GM19467 (cell line): ENCODE measurements at regions not wholly inside any gene's neighbourhood (a gene's known extent, or its start where the extent isn't known, plus 50 kb on each side); places are given as distances from the start of the nearest gene placed in this dataset.

Experiments
- ATAC-seq: cut with Tn5 transposase; IDR thresholded peaks from one replicate; pipeline ENCODE4 v1.9.1; 2021; ENCODE audit warnings: mild to moderate bottlenecking, moderate library complexity; ENCODE audit not compliant: unreplicated experiment

GRCh38 chr12:118467641-118468305 lies 91.4 kb downstream of the SUDS3 start:
- no peak for ATAC-seq

- no peak for ATAC-seq
Observed at GRCh38 chr12:118472940-118473339, 96.6 kb downstream of the SUDS3 start.

- ATAC-seq: no peak
Observed at GRCh38 chr12:118480235-118480634, 103.9 kb downstream of the SUDS3 start.

GRCh38 chr12:118488034-118488433 lies 111.7 kb downstream of the SUDS3 start:
- ATAC-seq: no peak

GRCh38 chr12:118493962-118494361 lies 117.6 kb downstream of the SUDS3 start:
- no peak for ATAC-seq

GRCh38 chr12:118494776-118495175 lies 118.4 kb downstream of the SUDS3 start:
- ATAC-seq: no peak

GRCh38 chr12:118495296-118495695 lies 118.9 kb downstream of the SUDS3 start:
- no peak for ATAC-seq

- no peak for ATAC-seq
Observed at GRCh38 chr12:118498171-118498570, 121.8 kb downstream of the SUDS3 start.

- ATAC-seq: no peak
Observed at GRCh38 chr12:118500299-118500698, 123.9 kb downstream of the SUDS3 start.

- no peak for ATAC-seq
Observed at GRCh38 chr12:118501489-118501888, 125.1 kb downstream of the SUDS3 start.

- no peak for ATAC-seq
Observed at GRCh38 chr12:118503476-118503875, 127.1 kb downstream of the SUDS3 start.

- no peak for ATAC-seq
Observed at GRCh38 chr12:118512669-118513068, 136.3 kb downstream of the SUDS3 start.

- no peak for ATAC-seq
Observed at GRCh38 chr12:118513611-118514010, 137.3 kb downstream of the SUDS3 start.

- ATAC-seq: no peak
Observed at GRCh38 chr12:118514297-118514696, 137.9 kb downstream of the SUDS3 start.

- ATAC-seq: no peak
Observed at GRCh38 chr12:118520214-118521035, 144.1 kb downstream of the SUDS3 start.

- ATAC-seq: no peak
Observed at GRCh38 chr12:118521036-118521370, 144.6 kb downstream of the SUDS3 start.

GRCh38 chr12:118524446-118524845 lies 148.1 kb downstream of the SUDS3 start:
- ATAC-seq: no peak

GRCh38 chr12:118525216-118525615 lies 148.9 kb downstream of the SUDS3 start:
- ATAC-seq: no peak

GRCh38 chr12:118526255-118527095 lies 150.1 kb downstream of the SUDS3 start:
- ATAC-seq: no peak

- ATAC-seq: no peak
Observed at GRCh38 chr12:118527310-118527709, 151.0 kb downstream of the SUDS3 start.

GRCh38 chr12:118528625-118529024 lies 152.3 kb downstream of the SUDS3 start:
- no peak for ATAC-seq

GRCh38 chr12:118534003-118534402 lies 157.6 kb downstream of the SUDS3 start:
- no peak for ATAC-seq
